CD1c-positive myeloid dendritic cell (primary cell): ENCODE measurements at regions not wholly inside any gene's neighbourhood (a gene's known extent, or its start where the extent isn't known, plus 50 kb on each side); places are given as distances from the start of the nearest gene placed in this dataset.
"Not testable (repeated sequence)": the region's sequence is repeated elsewhere in the genome, so short reads cannot be mapped to it uniquely, and the experiment has no call there.

Experiments used
- DNase-seq: peaks from one replicate; pipeline ENCODE4 v3.0.0-alpha.2; 2016; ENCODE audit errors: extremely low spot score

DNA sequence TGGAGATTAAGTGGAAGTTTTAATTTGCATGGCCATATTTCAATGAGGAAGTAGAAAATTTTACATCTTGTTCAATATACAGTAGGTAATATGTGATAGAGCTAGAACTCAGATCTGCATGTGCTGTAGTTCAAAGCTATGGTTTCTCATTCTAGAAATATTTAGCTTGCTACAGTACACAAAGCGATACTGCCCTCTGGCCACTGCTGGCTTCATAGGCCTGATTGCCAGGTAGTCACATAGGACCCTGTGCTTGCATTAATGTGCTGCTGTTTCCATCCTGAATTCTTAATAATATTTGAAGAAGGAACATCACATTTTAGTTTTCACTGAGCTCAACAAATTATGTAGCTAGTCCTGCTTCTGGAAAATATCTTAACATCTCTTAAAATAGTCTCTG lies 87.0 kb downstream of the PLSCR2 start:
- DNase-seq = no peak

DNA sequence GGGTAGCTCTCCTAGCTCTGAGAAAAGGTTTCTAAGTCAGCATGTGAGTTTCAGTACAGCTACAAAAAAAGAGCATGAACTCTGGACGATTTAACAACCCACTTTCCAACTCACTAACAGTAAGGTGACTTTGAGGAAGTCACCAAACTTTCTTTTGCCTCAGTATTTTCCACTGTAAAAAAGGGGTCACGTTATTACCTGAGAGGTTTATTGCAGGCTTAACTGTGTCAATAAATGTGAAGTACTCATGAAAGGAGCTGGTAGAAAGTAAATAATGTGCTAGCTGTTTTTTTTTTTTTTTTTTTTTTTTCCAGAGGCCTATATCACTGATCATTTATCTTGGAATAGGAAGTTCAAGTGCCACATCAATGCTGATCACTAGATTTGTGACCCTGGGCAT lies 89.3 kb downstream of the PLSCR2 start:
- DNase-seq = no peak

DNA sequence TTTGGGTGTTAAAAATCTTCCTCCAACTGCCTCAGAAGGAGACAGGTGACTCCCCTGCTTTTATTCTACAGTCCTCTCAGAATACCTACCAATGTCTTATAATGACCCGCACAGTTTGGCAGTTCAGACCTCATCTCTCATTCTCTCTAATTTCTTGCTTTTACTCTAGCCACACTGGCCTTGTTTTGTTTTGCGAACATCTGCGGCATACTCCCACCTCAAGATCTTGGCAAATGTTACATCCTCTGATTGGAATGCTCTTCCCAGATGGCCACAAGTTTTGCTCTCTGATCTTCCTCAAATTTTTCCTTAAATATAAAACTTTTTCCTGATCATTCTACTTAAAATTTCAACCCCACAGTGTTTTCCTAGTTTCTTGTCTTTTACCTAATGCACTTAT lies 94.1 kb downstream of the PLSCR2 start:
- no peak for DNase-seq

DNA sequence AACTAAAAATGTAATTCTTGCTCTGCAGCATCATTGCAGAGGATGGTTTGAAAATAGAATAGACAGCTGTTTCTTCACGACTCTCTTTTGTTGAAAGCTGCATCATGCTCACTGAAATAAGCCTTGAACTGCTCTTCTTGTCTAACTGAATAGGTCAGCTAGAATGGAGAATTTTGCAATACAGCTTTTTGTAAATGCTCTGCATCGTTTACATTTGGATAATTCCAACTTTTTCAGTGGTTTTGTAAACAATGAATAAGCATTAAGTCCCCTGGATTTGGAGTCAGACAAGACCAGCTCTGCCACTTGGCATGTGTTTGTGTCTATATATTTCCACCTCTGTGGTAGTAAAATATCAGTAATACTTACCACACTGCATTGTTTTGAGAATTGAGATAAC lies 95.2 kb downstream of the PLSCR2 start:
- no peak for DNase-seq

DNA sequence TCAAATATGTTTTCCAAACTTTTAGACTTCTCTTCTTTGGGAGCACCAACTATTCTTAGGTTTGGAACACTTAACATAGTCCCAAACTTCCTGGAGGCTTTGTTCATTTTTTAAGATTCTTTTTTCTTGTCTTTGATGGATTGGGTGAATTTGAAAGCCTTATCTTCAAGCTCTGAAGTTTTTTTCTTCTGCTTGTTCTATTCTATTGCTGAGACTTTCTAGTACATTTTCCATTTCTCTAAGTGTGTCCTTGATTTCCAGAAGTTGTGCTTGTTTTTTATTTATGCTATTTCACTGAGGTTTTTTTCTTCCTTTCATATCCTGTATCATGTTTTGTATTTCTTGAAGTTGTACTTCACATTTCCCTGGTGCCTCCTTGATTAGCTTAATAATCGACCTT lies 97.5 kb downstream of the PLSCR2 start:
- no peak for DNase-seq

DNA sequence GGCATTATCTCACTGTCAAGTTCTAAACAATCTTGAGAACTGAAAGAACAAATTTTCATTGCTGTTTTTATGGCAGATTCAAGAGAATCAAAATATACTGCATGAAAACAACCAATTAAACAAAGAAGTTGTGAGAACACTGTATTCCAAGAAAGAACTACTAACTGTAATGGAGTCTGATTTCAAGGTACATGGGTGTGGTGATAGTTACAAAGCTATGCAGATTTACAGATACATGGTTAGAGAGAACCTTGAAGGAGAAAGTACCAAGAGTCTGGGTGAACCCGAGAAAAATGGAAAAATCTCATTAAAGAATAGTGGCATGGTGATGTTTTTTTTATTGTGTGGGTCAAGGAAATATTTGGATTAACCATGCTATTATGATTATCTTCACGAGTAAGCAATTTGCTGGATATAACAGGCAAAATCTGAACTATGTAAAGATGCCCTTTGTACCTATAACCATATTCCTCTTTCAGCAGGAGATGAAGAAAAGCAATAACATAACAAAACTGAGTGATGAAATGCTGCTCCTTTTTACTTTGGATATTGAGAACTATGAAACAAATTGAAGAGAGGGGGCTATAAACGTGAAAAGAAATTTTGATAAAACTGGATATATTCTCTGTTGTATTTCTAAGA lies 100.4 kb downstream of the PLSCR2 start:
- DNase-seq = no peak

DNA sequence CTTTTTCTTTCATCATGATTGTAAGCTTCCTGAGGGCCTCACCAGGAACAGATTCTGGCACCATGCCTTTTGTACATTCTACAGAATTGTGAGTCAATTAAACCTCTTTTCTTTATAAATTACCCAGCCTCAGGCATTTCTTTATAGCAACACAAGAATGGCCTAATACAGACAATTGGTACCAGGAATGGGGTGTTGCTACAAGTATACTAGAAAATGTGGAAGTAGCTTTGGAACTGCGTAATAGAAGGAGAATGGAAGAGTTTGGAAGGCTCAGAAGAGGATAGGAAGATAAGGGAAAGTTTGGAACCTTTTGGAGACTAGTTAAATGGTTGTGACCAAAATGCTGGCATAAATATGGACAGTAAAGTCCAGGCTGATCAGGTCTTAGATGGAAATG lies 108.9 kb upstream of the PLSCR4 start:
- no peak for DNase-seq

DNA sequence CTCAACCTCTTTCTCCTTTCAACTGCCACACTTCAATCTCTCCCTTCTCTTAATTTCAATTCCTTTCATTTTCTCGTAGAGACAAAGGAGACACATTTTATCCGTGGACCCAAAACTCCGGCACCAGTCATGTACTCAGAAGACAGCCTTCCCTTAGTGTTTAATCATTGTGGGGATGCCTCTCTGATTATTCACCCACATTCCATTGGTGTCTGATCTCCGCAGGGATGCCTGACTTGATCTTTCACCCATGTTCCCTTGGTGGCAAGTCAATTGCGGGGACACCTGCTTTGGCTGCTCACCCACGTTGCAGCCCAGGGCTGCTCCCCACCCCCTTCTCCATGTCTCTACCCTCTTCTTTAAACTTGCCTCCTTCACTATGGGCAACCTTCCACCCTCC lies 103.5 kb upstream of the PLSCR4 start:
- DNase-seq = not testable (repeated sequence)

DNA sequence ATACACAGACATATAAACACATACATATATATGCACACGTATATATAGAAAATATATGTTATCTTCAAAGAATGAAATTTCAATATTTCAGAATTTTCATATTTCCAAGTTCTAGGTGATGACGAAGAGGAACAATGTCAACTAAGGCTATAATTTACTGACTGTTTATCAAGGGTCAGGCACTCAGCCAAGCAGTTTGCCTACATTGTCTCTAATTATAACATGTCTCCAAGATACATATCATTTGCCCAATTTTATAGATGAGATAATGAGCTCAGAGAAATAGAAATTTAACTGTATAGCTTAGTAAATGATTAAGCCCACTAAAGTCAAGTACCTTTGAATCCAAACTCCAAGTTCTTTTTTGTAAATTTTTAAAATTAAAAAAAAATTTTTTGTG lies 99.9 kb upstream of the PLSCR4 start:
- no peak for DNase-seq

DNA sequence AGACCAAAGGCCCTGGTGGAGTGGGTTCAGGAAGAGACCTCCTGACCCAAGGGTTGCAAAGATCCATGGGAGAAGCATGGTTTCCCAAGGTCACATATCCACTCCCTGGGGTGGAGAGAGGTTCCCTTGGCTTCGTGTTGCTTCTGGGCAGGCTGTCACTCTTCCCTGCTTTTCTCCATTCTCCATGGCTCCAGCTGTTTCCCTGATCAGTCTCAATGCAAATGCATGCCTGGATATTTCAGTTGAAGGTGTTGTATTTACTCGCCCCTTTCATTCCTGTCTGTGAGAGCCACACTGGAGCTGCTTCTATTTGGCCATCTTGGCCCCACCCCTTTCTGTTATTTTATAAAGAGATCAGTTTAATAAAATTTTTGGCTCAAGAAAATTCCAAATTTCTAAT lies 95.0 kb upstream of the PLSCR4 start:
- no peak for DNase-seq

DNA sequence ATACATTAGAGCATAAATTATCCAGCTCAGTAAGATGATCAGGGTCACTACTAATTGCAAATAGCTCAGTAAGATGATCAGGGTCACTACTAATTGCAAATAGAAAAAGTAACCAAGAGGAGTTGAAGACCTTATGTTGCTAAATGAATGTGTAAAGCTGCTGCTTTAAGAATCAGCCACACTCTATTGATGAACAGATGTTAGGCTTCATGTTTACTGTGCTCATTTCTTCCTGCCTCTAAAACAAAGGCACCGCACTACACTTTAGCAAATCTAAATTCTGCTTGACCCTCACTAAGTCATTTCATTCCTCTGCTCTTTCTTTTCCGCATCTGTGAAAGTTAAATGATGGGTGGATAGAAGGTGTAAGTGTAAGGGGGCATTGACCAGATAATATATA lies 92.6 kb upstream of the PLSCR4 start:
- no peak for DNase-seq

DNA sequence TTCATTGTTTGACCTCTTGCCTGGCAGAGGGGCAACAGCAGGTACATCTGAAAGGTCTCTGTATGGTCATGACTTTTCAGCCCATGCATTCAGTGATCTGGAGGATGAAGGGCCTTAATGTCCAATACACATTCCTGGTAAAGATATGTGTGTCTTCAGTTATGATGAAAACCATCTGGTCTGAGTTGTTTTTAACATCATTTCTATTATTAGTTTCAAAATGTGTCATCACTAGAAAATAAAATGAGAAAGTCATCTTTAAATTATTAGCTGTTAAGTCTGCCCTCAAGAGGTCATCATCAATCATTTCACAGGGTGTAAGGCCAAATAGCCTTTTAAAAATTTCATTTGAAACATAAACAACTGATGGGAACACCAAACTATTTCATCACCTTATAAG lies 92.1 kb upstream of the PLSCR4 start:
- no peak for DNase-seq

DNA sequence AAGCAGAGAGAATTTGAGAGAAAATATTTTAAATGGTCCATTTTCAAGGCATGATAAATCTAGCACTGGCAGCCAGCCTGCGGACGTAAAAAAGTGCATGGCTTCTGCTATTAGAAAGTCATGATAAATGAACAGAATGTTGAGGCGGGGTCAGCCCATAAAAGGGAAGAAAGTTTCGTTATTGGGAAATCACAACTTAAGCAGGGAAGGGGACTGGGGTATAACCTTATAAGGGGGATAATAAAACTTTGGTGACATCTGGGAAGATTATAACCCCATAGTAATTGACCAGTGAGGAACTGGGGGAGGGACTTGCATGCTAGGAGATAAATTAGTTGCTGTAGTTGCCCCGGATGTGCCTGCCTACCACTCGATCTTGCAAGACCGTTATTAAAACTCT lies 88.4 kb upstream of the PLSCR4 start:
- no peak for DNase-seq

DNA sequence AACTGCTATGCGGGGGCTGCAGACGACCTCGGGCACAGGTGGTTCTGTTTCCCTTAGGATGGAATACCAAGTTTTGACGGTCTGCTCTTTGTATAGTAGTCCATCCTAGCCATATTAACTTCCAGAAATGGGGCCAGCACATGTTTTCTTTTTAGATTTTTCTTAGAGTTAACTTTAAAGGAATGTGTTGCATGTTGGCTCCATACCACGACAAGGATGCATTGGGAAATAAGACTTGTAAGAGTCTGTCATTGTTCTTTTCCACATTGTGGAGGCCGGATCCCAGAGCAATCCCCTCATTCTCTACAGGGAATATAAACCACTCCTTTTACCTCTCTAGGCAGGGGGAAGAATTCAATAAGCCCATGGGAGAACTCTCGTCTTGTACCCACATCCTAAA lies 87.1 kb upstream of the PLSCR4 start:
- no peak for DNase-seq

DNA sequence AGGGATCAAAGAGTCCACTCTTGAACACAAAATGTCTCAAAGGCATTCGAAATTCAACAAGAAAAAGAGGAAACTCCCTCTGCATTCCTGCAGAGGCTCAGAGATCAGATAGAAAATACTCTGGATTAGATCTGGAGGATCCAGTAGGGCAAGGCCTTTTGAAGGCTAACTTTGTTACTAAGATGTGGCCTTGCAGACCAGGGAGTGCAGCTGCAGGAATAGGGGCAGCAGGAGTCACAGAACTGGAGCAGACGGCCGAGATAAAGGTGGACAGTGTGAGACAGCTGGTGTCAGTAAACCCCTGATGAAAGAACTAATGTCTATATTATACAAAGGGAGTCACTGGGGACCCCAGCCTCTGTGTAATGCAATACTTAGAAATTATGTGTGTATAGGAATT lies 84.5 kb upstream of the PLSCR4 start:
- DNase-seq = no peak

DNA sequence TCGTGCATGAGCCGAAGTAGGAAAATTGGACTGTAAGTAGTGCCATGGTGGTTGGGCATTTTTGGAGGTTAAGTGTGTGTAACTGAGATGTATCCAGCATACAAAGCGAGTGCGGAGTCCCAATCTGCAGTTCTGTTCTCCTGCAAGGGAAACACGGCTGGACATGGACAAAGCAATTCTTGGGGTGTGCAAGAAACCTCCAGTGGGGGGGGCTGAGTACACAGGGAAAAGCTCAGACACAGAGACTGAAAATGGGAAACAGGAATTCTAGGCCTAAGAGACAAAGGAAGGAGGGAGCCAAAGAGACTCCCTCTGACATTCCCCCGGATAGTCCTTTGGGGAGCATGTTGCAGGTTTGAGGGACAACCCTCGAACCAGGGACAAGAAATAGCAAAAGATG lies 83.2 kb upstream of the PLSCR4 start:
- no peak for DNase-seq

DNA sequence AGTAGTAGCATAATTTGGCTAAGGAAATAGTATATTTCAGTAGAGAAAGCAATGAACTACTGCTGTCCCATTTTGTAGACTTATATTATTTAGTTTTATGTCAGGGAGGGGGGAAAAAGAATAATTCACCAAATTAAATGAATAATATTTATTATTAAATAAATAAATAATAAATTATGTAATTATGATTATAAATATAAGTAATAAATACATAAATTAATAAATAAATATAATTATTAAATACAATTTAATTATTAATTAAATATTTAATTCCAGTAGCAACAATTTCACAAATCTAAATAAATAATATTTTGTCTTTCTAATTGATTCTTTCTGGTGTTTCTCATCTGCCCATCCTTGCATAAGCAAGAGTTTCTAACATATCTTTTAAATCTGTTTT lies 81.1 kb upstream of the PLSCR4 start:
- DNase-seq = no peak

DNA sequence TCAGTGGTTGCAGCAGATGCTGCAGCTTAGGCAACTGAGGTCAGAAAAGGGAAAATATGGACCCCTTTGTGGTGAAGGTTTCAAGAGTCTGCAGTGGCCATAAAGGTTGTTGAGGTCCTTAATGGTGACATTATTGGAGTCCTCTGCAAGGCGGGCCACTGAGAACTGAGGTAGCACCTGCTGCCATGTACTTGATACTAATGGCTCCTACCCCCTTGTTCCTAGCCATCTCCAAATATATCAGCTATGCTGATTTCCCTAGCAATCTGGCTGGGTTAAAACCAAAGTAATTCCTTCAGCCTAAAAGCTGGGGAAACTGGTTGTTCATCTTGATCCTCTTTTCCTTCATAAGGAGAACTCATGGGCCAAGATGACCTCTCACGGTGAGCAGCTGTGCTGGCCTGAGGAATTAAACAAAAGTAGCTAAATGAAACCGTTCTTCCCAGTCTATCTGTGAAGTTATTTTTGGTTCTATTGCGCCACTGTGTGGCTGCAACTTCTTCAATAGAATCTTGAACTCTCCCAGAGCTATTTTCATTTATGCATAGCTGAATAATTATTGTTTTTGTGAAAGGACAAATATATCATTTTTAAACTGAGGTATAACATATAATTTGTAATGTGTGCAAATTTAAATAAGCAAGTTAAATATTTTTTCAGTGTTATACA lies 76.1 kb upstream of the PLSCR4 start:
- DNase-seq = peak; percentile 8

DNA sequence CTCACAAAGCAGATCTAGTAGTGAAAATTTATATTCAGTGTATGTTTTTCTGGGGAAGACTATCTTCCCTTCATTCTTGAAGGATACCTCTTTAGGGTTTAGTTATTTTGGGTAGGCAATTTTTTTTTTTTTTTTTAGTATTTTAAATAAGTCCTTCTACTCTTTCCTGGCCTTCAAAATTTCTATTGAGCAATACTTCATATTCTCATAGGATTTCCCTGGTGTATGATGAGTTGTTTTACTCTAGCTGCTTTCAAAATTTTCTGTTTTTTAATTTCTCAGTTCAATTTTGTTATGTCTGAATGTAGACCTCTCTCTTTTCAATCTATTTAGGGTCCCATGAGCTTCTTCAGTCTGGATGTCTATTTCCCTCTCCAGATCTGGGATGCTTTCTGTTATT lies 74.3 kb upstream of the PLSCR4 start:
- DNase-seq = no peak

DNA sequence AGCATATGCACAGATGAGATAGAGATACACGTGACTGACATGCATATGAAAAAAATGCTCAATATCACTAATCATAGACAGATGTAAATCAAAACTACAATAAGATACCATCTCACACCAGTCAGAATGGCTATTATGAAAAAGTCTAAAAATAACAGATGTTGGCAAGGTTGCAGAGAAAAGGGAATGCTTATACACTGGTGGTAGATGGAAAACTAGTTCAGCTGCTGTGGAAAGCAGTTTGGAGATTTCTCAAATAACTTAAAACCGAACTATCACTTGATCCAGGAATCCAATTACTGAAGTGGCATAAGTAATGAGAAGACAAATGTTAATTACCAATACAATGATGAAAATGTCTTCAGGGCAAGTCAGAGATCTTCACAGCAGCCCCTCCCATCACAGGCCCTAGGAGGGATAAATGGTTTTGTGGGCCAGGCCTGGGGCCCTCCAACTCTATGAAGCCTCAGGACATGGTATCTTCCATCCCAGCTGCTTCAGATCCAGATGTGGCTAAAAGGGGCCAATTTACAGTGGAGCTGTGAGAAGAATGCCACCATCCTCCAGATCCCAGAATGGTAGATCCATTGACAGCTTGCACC lies 71.4 kb upstream of the PLSCR4 start:
- no peak for DNase-seq

DNA sequence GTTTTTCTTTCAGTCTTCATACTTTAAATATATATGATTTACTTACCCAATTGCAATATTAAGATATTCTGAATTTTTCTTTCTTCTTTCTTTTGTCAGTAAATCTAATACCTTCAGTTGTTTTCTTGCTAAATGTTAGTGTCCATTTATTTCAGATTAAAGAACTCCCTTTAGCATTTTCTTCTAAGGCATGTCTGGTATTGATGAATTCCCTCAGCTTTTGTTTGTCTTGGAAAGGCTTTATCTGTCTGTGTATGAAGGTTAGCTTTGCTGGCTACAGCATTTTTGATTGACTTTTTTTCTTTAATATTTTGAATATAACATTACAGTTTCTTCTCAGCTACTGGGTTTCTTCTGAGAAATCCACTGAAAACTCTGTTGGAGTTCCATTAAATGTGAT lies 64.0 kb upstream of the PLSCR4 start:
- no peak for DNase-seq

DNA sequence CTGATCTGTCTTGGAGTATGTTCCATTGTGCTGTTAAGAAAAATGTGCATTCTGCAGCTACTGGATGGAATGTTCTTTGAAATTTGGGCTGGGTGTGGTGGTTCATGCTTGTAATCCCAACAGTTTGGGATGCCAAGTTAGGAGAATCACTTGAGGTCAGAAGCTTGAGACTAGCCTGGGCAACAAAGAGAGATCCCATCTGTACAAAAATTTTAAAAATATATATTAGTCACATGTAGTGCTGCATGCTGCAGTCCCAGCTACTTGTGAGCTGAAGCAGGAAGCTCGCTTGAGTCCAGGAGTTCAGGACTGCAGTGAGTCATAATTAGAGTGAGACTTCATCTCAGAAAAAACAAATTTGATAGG lies 62.8 kb upstream of the PLSCR4 start:
- no peak for DNase-seq

DNA sequence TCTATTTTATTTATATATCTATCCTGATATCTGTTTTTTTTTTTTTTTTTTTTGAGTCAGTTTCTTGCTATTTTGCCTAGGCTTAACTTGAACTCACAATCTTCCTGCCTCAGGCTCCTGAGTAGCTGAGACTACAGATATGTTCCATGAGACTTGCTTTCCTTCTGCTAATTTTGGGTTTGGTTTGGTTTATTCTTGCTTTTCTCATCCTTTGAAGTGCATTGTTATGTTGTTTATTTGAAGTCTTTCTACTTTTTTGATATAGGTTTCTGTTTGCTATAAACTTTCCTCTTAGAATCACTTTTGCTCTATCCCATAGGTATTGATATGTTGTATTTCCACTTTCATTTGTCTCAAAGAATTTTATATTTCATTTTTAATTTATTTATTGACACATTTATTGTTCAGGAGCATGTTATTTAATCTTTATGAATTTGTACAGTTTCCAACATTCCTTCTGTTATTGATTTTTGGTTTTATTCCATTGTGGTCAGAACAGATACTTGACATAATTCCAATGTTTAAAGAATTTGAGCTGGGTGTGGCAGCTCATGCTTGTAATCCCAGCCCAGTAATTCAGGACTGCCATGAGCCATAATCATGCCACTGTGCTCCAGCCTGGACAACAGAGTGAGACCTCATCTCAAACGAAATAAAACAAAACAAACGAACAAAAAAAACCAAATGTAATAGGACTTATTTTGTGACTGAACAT lies 62.3 kb upstream of the PLSCR4 start:
- DNase-seq = no peak
